ENCODE measurements at regions not wholly inside any gene's neighbourhood (a gene's known extent, or its start where the extent isn't known, plus 50 kb on each side); places are given as distances from the start of the nearest gene placed in this dataset.
A peak's percentile ranks its signal among the peaks of the same experiment; 100 is the strongest.

- Histone ChIP-seq H3K27ac (ENCODE audit: low read depth in 2 of 2, low read length in 2 of 2) (peak overlapping the region; percentile 37 to 45), H3K4me1 (ENCODE audit: control insufficient read depth in 2 of 3, insufficient read depth in 2 of 3, low read depth in 1 of 3, low read length in 3 of 3) (peaks cover 0 to 5% (median 0%) of the 10 kb centered on the region in 3 donors), H3K9ac (ENCODE audit: low read length in 3 of 3) (no peak overlapping the region), H3K36me3 (ENCODE audit: control insufficient read depth in 2 of 3, insufficient read depth in 3 of 3, low read length in 3 of 3) (no peaks in the 10 kb centered on the region), H3K4me3 (ENCODE audit: low read length in 3 of 3) (peak overlapping the region in 1 of 3 donors; percentile 9), H3K9me3 (ENCODE audit: control insufficient read depth in 2 of 3, insufficient read depth in 1 of 3, low read length in 3 of 3) (peaks cover 0 to 6% (median 0%) of the 10 kb centered on the region in 3 donors), H3K27me3 (ENCODE audit: control insufficient read depth, insufficient read depth, low read length) (no peaks in the 10 kb centered on the region)
- DNase-seq (peak in 4 of 5 donors; percentile 42 to 78 (median 64)), FAIRE-seq (no peak)
- intact Hi-C loops (cut with DNase I): no loop called here
- TF ChIP-seq, protein P1, sequence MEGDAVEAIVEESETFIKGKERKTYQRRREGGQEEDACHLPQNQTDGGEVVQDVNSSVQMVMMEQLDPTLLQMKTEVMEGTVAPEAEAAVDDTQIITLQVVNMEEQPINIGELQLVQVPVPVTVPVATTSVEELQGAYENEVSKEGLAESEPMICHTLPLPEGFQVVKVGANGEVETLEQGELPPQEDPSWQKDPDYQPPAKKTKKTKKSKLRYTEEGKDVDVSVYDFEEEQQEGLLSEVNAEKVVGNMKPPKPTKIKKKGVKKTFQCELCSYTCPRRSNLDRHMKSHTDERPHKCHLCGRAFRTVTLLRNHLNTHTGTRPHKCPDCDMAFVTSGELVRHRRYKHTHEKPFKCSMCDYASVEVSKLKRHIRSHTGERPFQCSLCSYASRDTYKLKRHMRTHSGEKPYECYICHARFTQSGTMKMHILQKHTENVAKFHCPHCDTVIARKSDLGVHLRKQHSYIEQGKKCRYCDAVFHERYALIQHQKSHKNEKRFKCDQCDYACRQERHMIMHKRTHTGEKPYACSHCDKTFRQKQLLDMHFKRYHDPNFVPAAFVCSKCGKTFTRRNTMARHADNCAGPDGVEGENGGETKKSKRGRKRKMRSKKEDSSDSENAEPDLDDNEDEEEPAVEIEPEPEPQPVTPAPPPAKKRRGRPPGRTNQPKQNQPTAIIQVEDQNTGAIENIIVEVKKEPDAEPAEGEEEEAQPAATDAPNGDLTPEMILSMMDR (IDR thresholded peaks at IDR 0.05; ENCODE audit: borderline replicate concordance, extremely low read depth, insufficient read depth): no peak
Measured at GRCh38 chr6:23559587-23560343, 566.2 kb upstream of the NRSN1 start.

GRCh38 chr6:23561732-23562131 lies 564.3 kb upstream of the NRSN1 start:
- H3K4me1 ChIP-seq (ENCODE audit: control insufficient read depth in 2 of 3, insufficient read depth in 2 of 3, low read depth in 1 of 3, low read length in 3 of 3): peaks cover 0 to 5% (median 0%) of the 10 kb centered on the region in 3 donors
- no peak overlapping the region for H3K9ac ChIP-seq (ENCODE audit: low read length in 3 of 3)
- peak overlapping the region in 1 of 2 donors; percentile 57 for H3K27ac ChIP-seq (ENCODE audit: low read depth in 2 of 2, low read length in 2 of 2)
- H3K27me3 ChIP-seq (ENCODE audit: control insufficient read depth, insufficient read depth, low read length): no peaks in the 10 kb centered on the region
- no peak for DNase-seq
- no peak for FAIRE-seq
- intact Hi-C loops (cut with DNase I): no loop called here
- H3K4me3 ChIP-seq (ENCODE audit: low read length in 3 of 3): no peak overlapping the region
- peaks cover 0 to 6% (median 0%) of the 10 kb centered on the region in 3 donors for H3K9me3 ChIP-seq (ENCODE audit: control insufficient read depth in 2 of 3, insufficient read depth in 1 of 3, low read length in 3 of 3)
- TF ChIP-seq, protein P1 (IDR thresholded peaks at IDR 0.05; ENCODE audit: borderline replicate concordance, extremely low read depth, insufficient read depth): no peak
- no peaks in the 10 kb centered on the region for H3K36me3 ChIP-seq (ENCODE audit: control insufficient read depth in 2 of 3, insufficient read depth in 3 of 3, low read length in 3 of 3)

- Histone ChIP-seq H3K4me1 (ENCODE audit: control insufficient read depth in 2 of 3, insufficient read depth in 2 of 3, low read depth in 1 of 3, low read length in 3 of 3) (peaks cover 0 to 5% (median 0%) of the 10 kb centered on the region in 3 donors), H3K9ac (ENCODE audit: low read length in 3 of 3) (no peak overlapping the region), H3K27ac (ENCODE audit: low read depth in 2 of 2, low read length in 2 of 2) (peak overlapping the region; percentile 20 to 63), H3K27me3 (ENCODE audit: control insufficient read depth, insufficient read depth, low read length) (no peaks in the 10 kb centered on the region), H3K9me3 (ENCODE audit: control insufficient read depth in 2 of 3, insufficient read depth in 1 of 3, low read length in 3 of 3) (peaks cover 0 to 6% (median 0%) of the 10 kb centered on the region in 3 donors), H3K4me3 (ENCODE audit: low read length in 3 of 3) (no peak overlapping the region), H3K36me3 (ENCODE audit: control insufficient read depth in 2 of 3, insufficient read depth in 3 of 3, low read length in 3 of 3) (no peaks in the 10 kb centered on the region)
- FAIRE-seq: no peak
- intact Hi-C loops (cut with DNase I): no loop called here
- TF ChIP-seq, protein P1 (IDR thresholded peaks at IDR 0.05; ENCODE audit: borderline replicate concordance, extremely low read depth, insufficient read depth): no peak
- no peak for DNase-seq
Measured at GRCh38 chr6:23562554-23562953, 563.5 kb upstream of the NRSN1 start.
